ENCODE measurements at regions not wholly inside any gene's neighbourhood (a gene's known extent, or its start where the extent isn't known, plus 50 kb on each side); places are given as distances from the start of the nearest gene placed in this dataset.

DNA sequence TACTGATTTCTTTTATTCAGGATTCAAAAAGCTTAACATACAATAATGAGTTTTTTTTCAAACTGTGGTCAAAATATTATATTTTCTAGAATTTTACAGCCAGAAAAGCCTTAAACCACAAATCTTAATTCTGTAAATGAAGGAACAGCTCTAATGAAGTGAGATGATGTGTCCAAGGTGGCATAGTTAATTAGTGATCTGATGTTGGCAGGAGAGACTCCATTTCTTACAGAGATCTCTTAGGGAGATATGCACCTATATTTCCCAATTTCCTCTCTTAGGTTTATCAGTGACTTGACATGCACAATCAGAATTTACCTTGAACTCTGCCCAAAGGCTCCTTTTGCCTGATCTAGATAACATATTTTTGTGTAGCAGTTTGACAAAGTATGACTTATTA, 211.1 kb upstream of the ZNF804B start:
- TF ChIP-seq POLR2A (IDR thresholded peaks at IDR 0.05) = no peak
- TF ChIP-seq, protein P1, sequence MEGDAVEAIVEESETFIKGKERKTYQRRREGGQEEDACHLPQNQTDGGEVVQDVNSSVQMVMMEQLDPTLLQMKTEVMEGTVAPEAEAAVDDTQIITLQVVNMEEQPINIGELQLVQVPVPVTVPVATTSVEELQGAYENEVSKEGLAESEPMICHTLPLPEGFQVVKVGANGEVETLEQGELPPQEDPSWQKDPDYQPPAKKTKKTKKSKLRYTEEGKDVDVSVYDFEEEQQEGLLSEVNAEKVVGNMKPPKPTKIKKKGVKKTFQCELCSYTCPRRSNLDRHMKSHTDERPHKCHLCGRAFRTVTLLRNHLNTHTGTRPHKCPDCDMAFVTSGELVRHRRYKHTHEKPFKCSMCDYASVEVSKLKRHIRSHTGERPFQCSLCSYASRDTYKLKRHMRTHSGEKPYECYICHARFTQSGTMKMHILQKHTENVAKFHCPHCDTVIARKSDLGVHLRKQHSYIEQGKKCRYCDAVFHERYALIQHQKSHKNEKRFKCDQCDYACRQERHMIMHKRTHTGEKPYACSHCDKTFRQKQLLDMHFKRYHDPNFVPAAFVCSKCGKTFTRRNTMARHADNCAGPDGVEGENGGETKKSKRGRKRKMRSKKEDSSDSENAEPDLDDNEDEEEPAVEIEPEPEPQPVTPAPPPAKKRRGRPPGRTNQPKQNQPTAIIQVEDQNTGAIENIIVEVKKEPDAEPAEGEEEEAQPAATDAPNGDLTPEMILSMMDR (IDR thresholded peaks at IDR 0.05) = no peak
- Histone ChIP-seq H3K4me1 (no peaks in the 10 kb centered on the region), H3K36me3 (no peaks in the 10 kb centered on the region), H3K9me3 (peaks cover 0 to 16% (median 0%) of the 10 kb centered on the region in 12 donors), H3K27me3 (no peaks in the 10 kb centered on the region), H3K27ac (no peak overlapping the region), H3K4me3 (no peak overlapping the region)
- ATAC-seq = no peak
- intact Hi-C loops (cut with DNase I) = no loop called here
- no peak for DNase-seq

DNA sequence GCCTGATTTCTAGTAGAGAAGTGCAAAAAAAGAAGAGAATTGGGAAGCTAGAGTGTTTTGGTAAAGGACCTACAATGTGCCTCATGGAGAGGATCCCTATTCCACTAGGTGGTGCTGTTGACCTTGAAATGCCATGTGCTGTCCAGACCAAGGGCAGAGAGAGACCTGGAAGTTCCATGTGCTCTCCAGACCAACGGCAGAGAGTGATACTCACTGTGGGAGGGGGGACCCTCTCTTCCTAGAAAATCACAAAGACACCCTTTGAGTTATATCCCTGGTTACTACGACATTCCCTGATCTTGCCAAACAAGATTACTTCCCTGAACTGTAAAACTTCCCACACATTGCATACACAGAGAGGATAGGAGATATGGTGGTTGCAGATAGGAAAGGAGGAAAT, 212.7 kb upstream of the ZNF804B start:
- Histone ChIP-seq H3K27ac (no peak overlapping the region), H3K36me3 (no peaks in the 10 kb centered on the region), H3K4me3 (no peak overlapping the region), H3K27me3 (no peaks in the 10 kb centered on the region), H3K4me1 (no peaks in the 10 kb centered on the region), H3K9me3 (peaks cover 0 to 16% (median 0%) of the 10 kb centered on the region in 12 donors)
- TF ChIP-seq, protein P1 (IDR thresholded peaks at IDR 0.05) = peak in 10 of 12 donors; percentile 7 to 43 (median 26)
- no peak for TF ChIP-seq POLR2A (IDR thresholded peaks at IDR 0.05)
- 9 to 31% (median 20%) methylated on average over 2 of the region's 2 CpGs for WGBS, 4 donors
- DNase-seq = no peak
- ATAC-seq = no peak
- intact Hi-C loops (cut with DNase I) = no loop called here

DNA sequence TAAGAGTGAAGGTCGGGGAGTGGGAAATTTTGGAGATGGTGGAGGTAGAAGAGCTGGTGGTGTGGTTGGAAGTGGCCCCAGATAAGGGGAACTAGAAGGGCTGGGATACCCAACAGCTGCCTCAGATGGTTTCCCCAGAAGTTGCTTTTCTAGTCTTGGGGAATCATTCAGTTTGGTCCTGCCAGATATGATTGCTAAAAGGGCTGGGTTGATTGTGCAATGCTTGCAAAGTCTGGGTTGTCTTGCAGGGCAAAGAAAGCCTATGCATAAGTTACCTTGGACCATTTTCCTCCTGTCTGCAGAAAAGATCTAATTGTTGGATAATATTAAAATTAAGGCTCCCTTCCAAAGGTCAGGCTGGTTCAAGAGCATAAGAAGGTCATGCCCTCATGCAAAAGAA, 213.8 kb upstream of the ZNF804B start:
- H3K4me3 ChIP-seq = no peak overlapping the region
- H3K27ac ChIP-seq = no peak overlapping the region
- H3K27me3 ChIP-seq = no peaks in the 10 kb centered on the region
- H3K4me1 ChIP-seq = no peaks in the 10 kb centered on the region
- ATAC-seq (no peak), DNase-seq (no peak)
- peaks cover 0 to 16% (median 0%) of the 10 kb centered on the region in 12 donors for H3K9me3 ChIP-seq
- WGBS, 4 donors = 47 to 72% (median 59%) methylated on average over 1 of the region's 1 CpG
- TF ChIP-seq POLR2A (IDR thresholded peaks at IDR 0.05) = no peak
- TF ChIP-seq, protein P1 (IDR thresholded peaks at IDR 0.05) = no peak
- no peaks in the 10 kb centered on the region for H3K36me3 ChIP-seq
- intact Hi-C loops (cut with DNase I) = no loop called here

DNA sequence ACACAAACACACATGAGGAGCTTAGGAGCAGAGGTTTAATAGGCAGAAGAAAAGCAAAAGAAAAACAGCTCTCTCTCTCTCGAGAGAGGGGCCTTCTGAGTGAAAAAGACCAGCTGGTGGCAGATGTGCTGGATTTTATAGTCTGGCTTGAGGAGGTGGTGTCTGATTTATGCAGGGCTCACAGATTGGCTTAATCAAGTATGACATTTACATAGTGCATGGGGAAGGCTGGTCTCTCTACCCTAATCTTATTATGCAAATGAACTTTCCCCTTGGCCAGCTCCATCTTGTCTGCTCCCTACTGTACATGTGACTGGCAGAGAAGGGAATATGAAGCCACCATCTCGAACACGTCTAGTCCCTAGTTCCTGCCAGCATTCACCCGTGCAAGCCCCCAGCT, 219.5 kb upstream of the ZNF804B start:
- H3K27ac ChIP-seq = no peak overlapping the region
- H3K4me1 ChIP-seq = no peaks in the 10 kb centered on the region
- ATAC-seq (peak in 3 of 4 donors; percentile 47 to 70 (median 56)), DNase-seq (no peak)
- TF ChIP-seq, protein P1 (IDR thresholded peaks at IDR 0.05) = no peak
- TF ChIP-seq POLR2A (IDR thresholded peaks at IDR 0.05) = no peak
- peaks cover 0 to 39% (median 14%) of the 10 kb centered on the region in 12 donors for H3K9me3 ChIP-seq
- H3K4me3 ChIP-seq = no peak overlapping the region
- 41 to 61% (median 48%) methylated on average over 3 to 4 of the region's 4 CpGs for WGBS, 4 donors
- H3K36me3 ChIP-seq = no peaks in the 10 kb centered on the region
- intact Hi-C loops (cut with DNase I) = no loop called here
- no peaks in the 10 kb centered on the region for H3K27me3 ChIP-seq
